Keratinocyte (primary cell): ENCODE measurements at regions not wholly inside any gene's neighbourhood (a gene's known extent, or its start where the extent isn't known, plus 50 kb on each side); places are given as distances from the start of the nearest gene placed in this dataset.

Experiments
- DNase-seq: peaks from one replicate; pipeline ENCODE4 v3.0.0-alpha.2; 2011; ENCODE audit warnings: low read depth, missing footprints, low spot score
- FAIRE-seq: peaks from 2 replicates; lab custom pipeline; 2011; peaks lifted over from hg19 to GRCh38; lab: Jason Lieb, UNC
- H2AFZ ChIP-seq: 2 replicates; pipeline ENCODE4 v1.6.0; 2012; ENCODE audit warnings: low read length, control low read depth, inconsistent platforms; ENCODE audit not compliant: control insufficient read depth
- H3K27ac ChIP-seq: 2 replicates; pipeline ENCODE4 v1.5.1; 2011; ENCODE audit warnings: low read length; ENCODE audit not compliant: control insufficient read depth, insufficient read depth
- H3K27me3 ChIP-seq: 3 replicates; pipeline ENCODE4 v1.6.0; 2011; ENCODE audit warnings: low read length; ENCODE audit not compliant: control insufficient read depth, insufficient read depth; ENCODE audit errors: extremely low read depth
- H3K36me3 ChIP-seq, 2 experiments: 2 replicates in 1 of 2; 3 replicates in 1 of 2; pipeline ENCODE4 v1.5.1; 2011; ENCODE audit warnings: low read length in 2 of 2, mild to moderate bottlenecking in 1 of 2; ENCODE audit not compliant: control insufficient read depth in 2 of 2, insufficient read depth in 2 of 2; ENCODE audit errors: extremely low read depth in 1 of 2
- H3K4me1 ChIP-seq: 3 replicates; pipeline ENCODE4 v1.5.1; 2011; ENCODE audit warnings: low read length; ENCODE audit not compliant: control insufficient read depth, insufficient read depth; ENCODE audit errors: extremely low read depth
- H3K4me2 ChIP-seq: 3 replicates; pipeline ENCODE4 v1.6.0; 2011; ENCODE audit warnings: low read depth, low read length; ENCODE audit not compliant: control insufficient read depth, insufficient read depth; ENCODE audit errors: extremely low read depth
- H3K4me3 ChIP-seq, 3 experiments: fragments of 200-600 bp in 1 of 3; sonication (generic) in 1 of 3; 2 replicates in 2 of 3; 3 replicates in 1 of 3; pipeline ENCODE4 v1.5.1; 2011 to 2016; ENCODE audit warnings: low read length in 3 of 3, mild to moderate bottlenecking in 3 of 3, control low read depth in 2 of 3, inconsistent platforms in 1 of 3, low read depth in 1 of 3, mixed read lengths in 1 of 3, mixed run types in 1 of 3, moderate library complexity in 1 of 3; ENCODE audit not compliant: control insufficient read depth in 2 of 3, insufficient read depth in 2 of 3; ENCODE audit errors: extremely low read depth in 1 of 3
- H3K79me2 ChIP-seq: 2 replicates; pipeline ENCODE4 v1.6.0; 2012; ENCODE audit warnings: low read length; ENCODE audit not compliant: control insufficient read depth, insufficient read depth
- H3K9ac ChIP-seq: 3 replicates; pipeline ENCODE4 v1.6.0; 2011; ENCODE audit warnings: low read length; ENCODE audit not compliant: control insufficient read depth, insufficient read depth; ENCODE audit errors: extremely low read depth
- H3K9me1 ChIP-seq: 3 replicates; pipeline ENCODE4 v1.6.0; 2011; ENCODE audit warnings: low read length; ENCODE audit not compliant: control insufficient read depth, insufficient read depth; ENCODE audit errors: extremely low read depth
- H3K9me3 ChIP-seq: 2 replicates; pipeline ENCODE4 v1.5.1; 2012; ENCODE audit warnings: low read depth, low read length; ENCODE audit not compliant: control insufficient read depth
- H4K20me1 ChIP-seq: 3 replicates; pipeline ENCODE4 v1.6.0; 2011; ENCODE audit warnings: low read length; ENCODE audit not compliant: control insufficient read depth, insufficient read depth; ENCODE audit errors: extremely low read depth
- EZH2 ChIP-seq: IDR thresholded peaks from one replicate; pipeline ENCODE4 v1.6.1; 2012; ENCODE audit warnings: inconsistent platforms, mild to moderate bottlenecking, low read length, moderate library complexity
- dilution Hi-C: fragments of 300-500 bp; cut with MboI; formaldehyde crosslinking; loops from one replicate; pipeline ENCODE4 v1.7.0; 2020; ENCODE audit warnings: low sequenced_read_pairs; ENCODE audit not compliant: extremely low pct_ligation_motif_present
- TF ChIP-seq, protein P1 (sequence below), 3 experiments: IDR thresholded peaks in 1 of 3; conservative IDR thresholded peaks in 1 of 3; optimal IDR thresholded peaks in 1 of 3; 2 replicates in 2 of 3; 3 replicates in 1 of 3; pipeline versions ENCODE3 to v1.5.1; 2011; ENCODE audit warnings: low read length in 3 of 3, mild to moderate bottlenecking in 3 of 3, moderate library complexity in 2 of 3, control low read depth in 1 of 3, inconsistent platforms in 1 of 3; ENCODE audit not compliant: insufficient read depth in 2 of 3; ENCODE audit errors: extremely low read depth in 1 of 3

GRCh38 chr10:59063491-59063890 is 113.0 kb upstream of the PHYHIPL start:
- DNase-seq, result no peak
- no peaks in the 10 kb centered on the region for H3K79me2 ChIP-seq
- H3K27me3 ChIP-seq, result no peaks in the 10 kb centered on the region
- no peak overlapping the region for H3K27ac ChIP-seq
- no peaks in the 10 kb centered on the region for H4K20me1 ChIP-seq
- H3K4me1 ChIP-seq, result no peaks in the 10 kb centered on the region
- H3K4me2 ChIP-seq, result no peak overlapping the region
- H3K9me1 ChIP-seq, result no peaks in the 10 kb centered on the region
- H3K9me3 ChIP-seq, result no peaks in the 10 kb centered on the region
- H3K4me3 ChIP-seq, result no peak overlapping the region
- no peak overlapping the region for H2AFZ ChIP-seq
- H3K36me3 ChIP-seq, result no peaks in the 10 kb centered on the region
- FAIRE-seq, result no peak
- TF ChIP-seq EZH2, result no peak
- TF ChIP-seq, protein P1, sequence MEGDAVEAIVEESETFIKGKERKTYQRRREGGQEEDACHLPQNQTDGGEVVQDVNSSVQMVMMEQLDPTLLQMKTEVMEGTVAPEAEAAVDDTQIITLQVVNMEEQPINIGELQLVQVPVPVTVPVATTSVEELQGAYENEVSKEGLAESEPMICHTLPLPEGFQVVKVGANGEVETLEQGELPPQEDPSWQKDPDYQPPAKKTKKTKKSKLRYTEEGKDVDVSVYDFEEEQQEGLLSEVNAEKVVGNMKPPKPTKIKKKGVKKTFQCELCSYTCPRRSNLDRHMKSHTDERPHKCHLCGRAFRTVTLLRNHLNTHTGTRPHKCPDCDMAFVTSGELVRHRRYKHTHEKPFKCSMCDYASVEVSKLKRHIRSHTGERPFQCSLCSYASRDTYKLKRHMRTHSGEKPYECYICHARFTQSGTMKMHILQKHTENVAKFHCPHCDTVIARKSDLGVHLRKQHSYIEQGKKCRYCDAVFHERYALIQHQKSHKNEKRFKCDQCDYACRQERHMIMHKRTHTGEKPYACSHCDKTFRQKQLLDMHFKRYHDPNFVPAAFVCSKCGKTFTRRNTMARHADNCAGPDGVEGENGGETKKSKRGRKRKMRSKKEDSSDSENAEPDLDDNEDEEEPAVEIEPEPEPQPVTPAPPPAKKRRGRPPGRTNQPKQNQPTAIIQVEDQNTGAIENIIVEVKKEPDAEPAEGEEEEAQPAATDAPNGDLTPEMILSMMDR (optimal IDR thresholded peaks at IDR 0.05 in 1 of 3, IDR thresholded peaks at IDR 0.05 in 1 of 3, conservative IDR thresholded peaks at IDR 0.05 in 1 of 3; ENCODE audit: extremely low read depth in 1 of 3, insufficient read depth in 2 of 3, low read length in 3 of 3), result no peak
- dilution Hi-C loops, result no loop called here
- H3K9ac ChIP-seq, result no peak overlapping the region

DNA sequence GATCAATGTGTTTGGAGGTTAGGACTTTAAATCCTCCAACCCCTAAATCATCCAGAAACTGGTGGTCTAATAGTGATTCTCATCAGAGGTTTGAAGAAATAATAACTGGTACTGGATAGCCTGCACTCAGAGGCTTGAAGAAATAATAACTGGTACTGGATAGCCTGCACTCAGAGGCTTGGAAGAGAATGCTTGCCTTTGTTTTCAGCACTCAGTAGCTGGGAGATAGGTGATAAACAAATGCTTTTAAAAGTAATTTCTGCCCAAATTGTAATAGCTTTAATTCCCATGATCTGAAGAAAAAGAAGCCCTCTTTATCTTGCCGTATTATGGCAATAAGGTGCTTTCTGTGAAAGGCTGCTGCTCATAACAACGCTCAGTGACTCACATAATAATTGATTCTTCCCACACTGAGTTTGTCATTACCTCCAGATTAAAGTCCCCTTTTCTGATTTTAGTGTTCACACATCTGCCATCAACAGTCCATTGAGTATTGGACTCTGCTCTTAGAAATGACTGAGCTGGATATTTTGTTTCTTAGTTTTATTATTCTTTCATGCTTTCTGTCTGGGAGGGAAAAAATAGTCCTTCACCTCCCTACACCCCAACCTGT is 112.3 kb upstream of the PHYHIPL start:
- Histone ChIP-seq H3K27ac (no peak overlapping the region), H3K4me3 (no peak overlapping the region), H3K79me2 (no peaks in the 10 kb centered on the region), H3K4me2 (no peak overlapping the region), H3K4me1 (no peaks in the 10 kb centered on the region), H3K27me3 (no peaks in the 10 kb centered on the region), H3K36me3 (no peaks in the 10 kb centered on the region), H4K20me1 (no peaks in the 10 kb centered on the region), H3K9me3 (no peaks in the 10 kb centered on the region), H3K9ac (no peak overlapping the region), H3K9me1 (no peaks in the 10 kb centered on the region), H2AFZ (no peak overlapping the region)
- DNase-seq, result no peak
- no peak for TF ChIP-seq EZH2
- dilution Hi-C loops, result no loop called here
- FAIRE-seq, result no peak
